T47D (cell line): ENCODE measurements at regions not wholly inside any gene's neighbourhood (a gene's known extent, or its start where the extent isn't known, plus 50 kb on each side); places are given as distances from the start of the nearest gene placed in this dataset.
"Not testable (repeated sequence)": the region's sequence is repeated elsewhere in the genome, so short reads cannot be mapped to it uniquely, and the experiment has no call there.

Experiments used
- DNase-seq, 2 experiments: peaks; one replicate each; pipeline versions ENCODE4 v3.0.0 to v3.0.0-alpha.2; 2011 to 2012; ENCODE audit warnings: low read depth in 1 of 2, low spot score in 1 of 2
- JUND ChIP-seq: IDR thresholded peaks from 2 replicates; pipeline ENCODE4 v1.6.1; 2012; ENCODE audit warnings: low read depth
- in situ Hi-C: cut with HindIII; loops from 2 replicates; pipeline ENCODE4 v1.10.0; 2016; ENCODE audit warnings: low sequenced_read_pairs, low pct_unique_long_range_greater_than_20kb

GRCh38 chr3:86887876-86888275 is 103.1 kb downstream of the VGLL3 start:
- no peak for TF ChIP-seq JUND
- in situ Hi-C loops, result no loop called here
- DNase-seq, result no peak

DNA sequence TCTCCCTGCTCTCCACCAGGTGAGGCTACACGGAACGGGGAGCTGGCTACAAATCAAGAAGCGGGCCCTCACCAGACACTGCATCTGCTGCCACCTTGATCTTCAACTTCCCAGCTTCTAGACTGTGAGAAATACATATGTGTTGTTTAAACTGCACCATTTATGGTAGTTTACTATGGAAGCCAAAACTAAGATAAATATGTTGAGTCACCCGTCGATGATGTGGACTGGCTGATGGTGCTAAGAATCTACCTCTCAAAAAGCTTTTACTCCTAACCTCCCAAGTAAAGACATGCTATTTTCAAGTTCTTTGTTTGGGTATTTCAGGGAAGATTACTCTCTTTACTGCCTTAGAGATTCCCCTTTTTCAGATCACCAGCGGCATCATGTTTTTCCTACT is 110.9 kb downstream of the VGLL3 start:
- no peak for DNase-seq
- TF ChIP-seq JUND, result no peak
- in situ Hi-C loops, result no loop called here

- in situ Hi-C loops, result not testable (repeated sequence)
- peak in 1 of 2 experiments; percentile 4 for DNase-seq
These were observed 114.3 kb downstream of the VGLL3 start for GRCh38 chr3:86876504-86877181.

DNA sequence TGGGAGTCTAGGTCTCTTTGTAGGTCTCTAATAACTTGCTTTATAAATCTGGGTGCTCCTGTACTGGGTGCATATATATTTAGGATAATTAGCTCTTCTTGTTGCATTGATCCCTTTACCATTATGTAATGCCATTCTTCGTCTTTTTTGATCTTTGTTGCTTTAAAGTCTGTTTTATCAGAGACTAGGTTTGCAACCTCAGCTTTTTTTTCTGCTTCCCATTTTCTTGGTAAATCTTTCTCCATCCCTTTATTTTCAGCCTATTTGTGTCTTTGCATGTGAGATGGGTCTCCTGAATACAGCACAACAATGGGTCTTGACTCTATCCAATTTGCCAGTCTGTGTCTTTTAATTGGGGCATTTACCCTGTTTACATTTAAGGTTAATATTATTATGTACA is 116.2 kb downstream of the VGLL3 start:
- in situ Hi-C loops, DNase-seq: not testable (repeated sequence)

GRCh38 chr3:86869566-86869965 is 121.4 kb downstream of the VGLL3 start:
- no peak for DNase-seq
- no peak for TF ChIP-seq JUND
- in situ Hi-C loops, result no loop called here

GRCh38 chr3:86867982-86868381 is 123.0 kb downstream of the VGLL3 start:
- no peak for TF ChIP-seq JUND
- no peak for DNase-seq
- in situ Hi-C loops, result no loop called here

DNA sequence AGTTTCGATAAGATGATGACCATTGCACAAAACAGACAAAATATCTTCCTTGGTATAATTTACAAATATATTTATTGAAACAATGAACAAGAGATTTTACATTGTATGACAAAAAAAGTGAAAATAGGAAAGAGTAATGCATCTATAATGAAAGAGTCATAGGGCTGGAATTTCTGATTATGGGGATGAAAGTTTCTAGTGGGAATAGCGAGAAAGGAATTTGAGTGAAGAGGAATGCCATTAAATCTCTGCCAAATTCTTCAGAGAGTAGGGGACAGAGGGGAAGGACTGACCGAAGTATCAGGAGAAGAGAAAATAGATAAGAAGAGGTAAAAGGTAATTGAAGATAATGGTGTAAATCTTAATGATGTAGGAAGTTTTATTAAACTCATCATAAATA is 125.4 kb downstream of the VGLL3 start:
- TF ChIP-seq JUND, result no peak
- DNase-seq, result no peak
- in situ Hi-C loops, result no loop called here

DNA sequence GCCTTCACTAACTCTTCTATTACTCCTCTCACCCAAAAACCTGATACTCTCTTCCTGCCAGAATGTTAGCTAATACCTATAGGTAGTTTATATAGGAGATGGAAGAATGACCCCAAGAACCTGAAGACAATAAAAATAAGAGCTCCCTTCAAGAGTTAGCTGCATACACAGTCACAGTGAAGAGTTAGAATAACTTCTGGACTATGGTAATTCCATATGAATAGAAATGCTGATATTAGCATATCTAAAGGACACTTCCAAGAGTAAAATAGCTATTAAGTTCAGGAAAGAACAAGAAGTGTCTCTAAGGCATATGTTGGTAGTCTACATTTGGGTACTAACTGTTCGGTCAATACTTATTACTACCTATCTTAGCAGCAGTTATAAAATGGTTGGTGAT is 134.2 kb downstream of the VGLL3 start:
- in situ Hi-C loops, result no loop called here
- no peak for TF ChIP-seq JUND
- no peak for DNase-seq

DNA sequence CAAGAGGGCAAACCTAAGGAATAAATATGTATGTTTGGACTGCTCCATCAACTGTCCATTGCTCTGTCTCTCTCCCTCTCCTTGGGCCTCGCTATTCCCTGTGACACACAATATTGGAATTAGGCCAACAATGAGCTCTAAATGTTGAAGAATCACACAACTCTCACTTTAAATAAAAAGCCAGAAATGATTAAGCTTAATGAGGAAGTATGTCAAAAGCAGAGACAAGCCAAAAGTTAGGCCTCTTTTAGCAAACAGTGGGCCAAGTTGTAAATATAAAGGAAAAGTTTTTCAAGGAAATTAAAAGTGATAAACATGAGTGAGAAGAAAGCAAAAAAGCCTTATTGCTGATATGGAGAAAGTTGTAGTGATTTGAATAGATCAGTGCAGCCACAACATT is 141.0 kb downstream of the VGLL3 start:
- in situ Hi-C loops, result no loop called here
- DNase-seq, result no peak
- TF ChIP-seq JUND, result no peak

DNA sequence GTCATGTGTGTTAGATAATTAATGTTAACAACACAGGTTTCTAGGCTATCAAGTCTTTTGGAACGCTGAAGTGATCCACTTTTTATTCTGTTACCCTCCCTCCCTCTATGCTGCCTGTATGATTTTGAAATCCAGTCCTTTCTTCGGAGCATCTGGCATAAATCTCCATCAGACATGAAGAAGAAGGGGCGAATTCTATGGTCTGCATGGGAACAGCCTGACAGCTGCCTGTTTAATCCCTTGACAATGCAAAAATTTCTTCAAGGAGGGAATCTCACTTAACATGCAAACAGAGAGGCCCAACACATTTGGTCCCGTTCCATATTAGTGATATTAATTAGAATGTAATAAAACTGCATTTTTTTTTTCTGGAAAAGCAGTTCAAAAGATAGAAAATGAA is 145.2 kb downstream of the VGLL3 start:
- in situ Hi-C loops, result no loop called here
- DNase-seq, result no peak
- no peak for TF ChIP-seq JUND

- in situ Hi-C loops, result no loop called here
- DNase-seq, result no peak
- TF ChIP-seq JUND, result no peak
These were observed 152.0 kb downstream of the VGLL3 start for GRCh38 chr3:86838927-86839326.

DNA sequence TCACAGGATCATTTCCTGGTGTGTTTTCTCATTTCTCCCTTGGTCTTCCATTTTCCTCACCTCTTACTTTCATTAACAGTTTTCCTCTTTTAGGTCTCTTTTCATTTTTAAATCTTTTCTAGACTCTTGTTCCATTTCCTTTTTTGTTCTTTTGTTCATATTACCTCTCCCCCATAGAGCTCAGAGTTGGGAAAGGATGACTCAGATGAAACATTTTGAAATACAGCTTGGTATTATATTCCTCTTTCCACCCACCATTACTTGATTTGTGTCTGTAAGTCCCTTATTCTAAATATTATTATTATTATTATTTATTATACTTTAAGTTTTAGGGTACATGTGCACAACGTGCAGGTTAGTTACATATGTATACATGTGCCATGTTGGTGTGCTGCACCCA is 153.1 kb downstream of the VGLL3 start:
- in situ Hi-C loops, result no loop called here
- no peak for TF ChIP-seq JUND
- no peak for DNase-seq

DNA sequence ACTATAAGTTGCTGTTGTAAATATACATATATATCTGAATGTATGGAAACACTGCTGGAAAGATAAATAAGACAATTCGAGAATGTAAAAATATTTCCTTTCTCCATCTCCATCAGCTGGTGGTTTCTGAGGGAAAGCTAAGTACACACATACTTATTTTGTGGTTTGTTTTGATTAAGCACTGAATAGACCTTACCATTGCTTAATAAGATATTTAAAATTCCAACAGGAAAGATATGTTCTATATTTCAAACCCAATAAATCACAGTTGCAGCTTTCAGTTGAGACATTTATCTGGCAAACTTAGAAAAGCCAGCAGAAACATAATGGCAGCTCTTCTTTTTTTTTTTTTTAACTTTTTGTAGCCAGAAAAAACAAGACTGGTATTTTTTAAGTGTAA is 160.4 kb downstream of the VGLL3 start:
- DNase-seq, result no peak
- TF ChIP-seq JUND, result no peak
- in situ Hi-C loops, result no loop called here

DNA sequence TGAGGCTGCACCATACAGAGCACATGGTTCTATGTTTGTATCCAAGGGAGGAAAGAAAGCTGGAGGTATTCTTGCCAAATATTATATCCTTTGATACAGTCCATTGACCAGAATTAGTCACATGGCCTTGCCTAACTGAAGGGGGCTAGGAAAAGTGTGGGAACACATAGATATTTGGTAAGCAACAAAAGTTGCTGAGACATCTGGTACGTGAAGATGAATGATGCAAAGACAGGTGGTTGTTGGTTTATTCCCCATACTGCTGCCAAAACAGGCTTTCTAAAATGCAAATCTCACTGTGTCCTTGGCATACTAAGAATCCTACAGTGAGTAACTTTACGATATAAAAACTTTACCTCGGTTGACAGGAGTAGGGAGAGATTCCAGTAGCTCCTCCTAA is 162.2 kb downstream of the VGLL3 start:
- in situ Hi-C loops, result no loop called here
- TF ChIP-seq JUND, result no peak
- no peak for DNase-seq

- in situ Hi-C loops, DNase-seq: not testable (repeated sequence)
These were observed 163.4 kb downstream of the VGLL3 start for GRCh38 chr3:86827582-86827981.
